ENCODE measurements at regions not wholly inside any gene's neighbourhood (a gene's known extent, or its start where the extent isn't known, plus 50 kb on each side); places are given as distances from the start of the nearest gene placed in this dataset.

DNA sequence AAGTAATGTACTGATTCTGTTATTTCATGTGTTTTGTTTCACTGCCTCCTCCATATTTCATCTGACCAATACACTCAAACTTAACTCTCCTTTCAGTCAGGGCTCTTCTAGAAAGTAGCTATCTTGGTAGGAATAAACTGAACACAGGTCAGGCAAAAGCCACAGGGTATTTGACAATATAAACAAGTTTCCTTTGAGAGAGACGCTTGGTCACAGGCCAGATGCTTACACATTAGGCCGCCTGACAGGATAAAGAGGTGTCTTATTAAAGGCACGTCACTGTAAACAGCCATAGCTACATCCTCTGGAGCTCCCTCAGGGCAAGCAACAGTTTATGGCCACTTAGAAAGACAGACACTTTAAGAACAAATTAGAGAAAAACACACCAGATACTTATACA is 607.5 kb downstream of the SLC6A15 start:
- WGBS (ENCODE audit: missing lambda C conversion rate), result 44% methylated on average over 3 of the region's 3 CpGs
- CTCF ChIA-PET, result no interaction called here
- Histone ChIP-seq H3K27ac (no peak overlapping the region), H3K4me2 (no peak overlapping the region), H3K4me1 (no peaks in the 10 kb centered on the region), H3K9me3 (no peaks in the 10 kb centered on the region), H3K4me3 (no peak overlapping the region)
- no peak for ATAC-seq
- DNase-seq (ENCODE audit: low read depth in 1 of 2, low spot score in 1 of 2), result no peak
- POLR2A ChIA-PET, result no interaction called here
- FAIRE-seq, result no peak
- TF ChIP-seq, protein P1, sequence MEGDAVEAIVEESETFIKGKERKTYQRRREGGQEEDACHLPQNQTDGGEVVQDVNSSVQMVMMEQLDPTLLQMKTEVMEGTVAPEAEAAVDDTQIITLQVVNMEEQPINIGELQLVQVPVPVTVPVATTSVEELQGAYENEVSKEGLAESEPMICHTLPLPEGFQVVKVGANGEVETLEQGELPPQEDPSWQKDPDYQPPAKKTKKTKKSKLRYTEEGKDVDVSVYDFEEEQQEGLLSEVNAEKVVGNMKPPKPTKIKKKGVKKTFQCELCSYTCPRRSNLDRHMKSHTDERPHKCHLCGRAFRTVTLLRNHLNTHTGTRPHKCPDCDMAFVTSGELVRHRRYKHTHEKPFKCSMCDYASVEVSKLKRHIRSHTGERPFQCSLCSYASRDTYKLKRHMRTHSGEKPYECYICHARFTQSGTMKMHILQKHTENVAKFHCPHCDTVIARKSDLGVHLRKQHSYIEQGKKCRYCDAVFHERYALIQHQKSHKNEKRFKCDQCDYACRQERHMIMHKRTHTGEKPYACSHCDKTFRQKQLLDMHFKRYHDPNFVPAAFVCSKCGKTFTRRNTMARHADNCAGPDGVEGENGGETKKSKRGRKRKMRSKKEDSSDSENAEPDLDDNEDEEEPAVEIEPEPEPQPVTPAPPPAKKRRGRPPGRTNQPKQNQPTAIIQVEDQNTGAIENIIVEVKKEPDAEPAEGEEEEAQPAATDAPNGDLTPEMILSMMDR (IDR thresholded peaks at IDR 0.05), result no peak
- TF ChIP-seq CBX8 (IDR thresholded peaks at IDR 0.05), result no peak
- TF ChIP-seq KDM1A (IDR thresholded peaks at IDR 0.05; ENCODE audit: low read depth), result no peak

DNA sequence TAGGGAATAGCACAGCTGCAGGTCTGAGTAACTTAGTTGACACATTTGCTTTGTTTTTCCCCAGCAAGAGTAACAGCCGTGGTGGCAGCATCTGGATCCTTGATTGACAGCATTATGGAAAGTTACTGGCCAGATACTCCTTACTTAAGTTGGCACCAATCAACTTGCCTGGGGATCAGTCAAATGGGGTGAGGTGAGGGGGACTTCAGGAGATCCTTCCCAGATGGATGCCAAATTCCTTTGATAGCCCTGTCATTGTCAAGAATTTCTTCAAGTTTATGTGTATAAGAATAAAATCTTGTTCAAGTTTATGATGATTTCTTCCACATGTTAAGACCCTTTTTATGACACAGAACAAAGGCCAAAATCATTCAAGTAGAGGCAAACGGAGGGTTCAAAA is 618.4 kb downstream of the SLC6A15 start:
- CTCF ChIA-PET, result no interaction called here
- WGBS (ENCODE audit: missing lambda C conversion rate), result 33% methylated on average over 2 of the region's 2 CpGs
- H3K4me3 ChIP-seq, result no peak overlapping the region
- DNase-seq (ENCODE audit: low read depth in 1 of 2, low spot score in 1 of 2) (no peak), FAIRE-seq (no peak), ATAC-seq (no peak)
- H3K27ac ChIP-seq, result no peak overlapping the region
- TF ChIP-seq RAD21 (conservative IDR thresholded peaks at IDR 0.05 in 1 of 2, IDR thresholded peaks at IDR 0.05 in 1 of 2) (no peak), MAZ (IDR thresholded peaks at IDR 0.05; ENCODE audit: borderline replicate concordance, low read depth, low read length) (no peak), MYC (IDR thresholded peaks at IDR 0.05; ENCODE audit: borderline replicate concordance, low read length) (no peak), KDM5A (IDR thresholded peaks at IDR 0.05) (no peak), SREBF2 (IDR thresholded peaks at IDR 0.05) (no peak), EHF (CRISPR knock-in tag; IDR thresholded peaks at IDR 0.05) (no peak), TFCP2L1 (CRISPR knock-in tag; IDR thresholded peaks at IDR 0.05) (no peak), CEBPB (IDR thresholded peaks at IDR 0.05) (no peak), ZNF302 (CRISPR knock-in tag; IDR thresholded peaks at IDR 0.05) (no peak)
- TF ChIP-seq, protein P1 (IDR thresholded peaks at IDR 0.05), result no peak
- TF ChIP-seq, protein P2, sequence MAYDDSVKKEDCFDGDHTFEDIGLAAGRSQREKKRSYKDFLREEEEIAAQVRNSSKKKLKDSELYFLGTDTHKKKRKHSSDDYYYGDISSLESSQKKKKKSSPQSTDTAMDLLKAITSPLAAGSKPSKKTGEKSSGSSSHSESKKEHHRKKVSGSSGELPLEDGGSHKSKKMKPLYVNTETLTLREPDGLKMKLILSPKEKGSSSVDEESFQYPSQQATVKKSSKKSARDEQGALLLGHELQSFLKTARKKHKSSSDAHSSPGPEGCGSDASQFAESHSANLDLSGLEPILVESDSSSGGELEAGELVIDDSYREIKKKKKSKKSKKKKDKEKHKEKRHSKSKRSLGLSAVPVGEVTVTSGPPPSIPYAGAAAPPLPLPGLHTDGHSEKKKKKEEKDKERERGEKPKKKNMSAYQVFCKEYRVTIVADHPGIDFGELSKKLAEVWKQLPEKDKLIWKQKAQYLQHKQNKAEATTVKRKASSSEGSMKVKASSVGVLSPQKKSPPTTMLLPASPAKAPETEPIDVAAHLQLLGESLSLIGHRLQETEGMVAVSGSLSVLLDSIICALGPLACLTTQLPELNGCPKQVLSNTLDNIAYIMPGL (CRISPR knock-in tag; IDR thresholded peaks at IDR 0.05; ENCODE audit: borderline replicate concordance), result no peak
- H3K9me3 ChIP-seq, result no peaks in the 10 kb centered on the region
- POLR2A ChIA-PET, result no interaction called here
- H3K4me1 ChIP-seq, result no peaks in the 10 kb centered on the region
- no peak overlapping the region for H3K4me2 ChIP-seq

DNA sequence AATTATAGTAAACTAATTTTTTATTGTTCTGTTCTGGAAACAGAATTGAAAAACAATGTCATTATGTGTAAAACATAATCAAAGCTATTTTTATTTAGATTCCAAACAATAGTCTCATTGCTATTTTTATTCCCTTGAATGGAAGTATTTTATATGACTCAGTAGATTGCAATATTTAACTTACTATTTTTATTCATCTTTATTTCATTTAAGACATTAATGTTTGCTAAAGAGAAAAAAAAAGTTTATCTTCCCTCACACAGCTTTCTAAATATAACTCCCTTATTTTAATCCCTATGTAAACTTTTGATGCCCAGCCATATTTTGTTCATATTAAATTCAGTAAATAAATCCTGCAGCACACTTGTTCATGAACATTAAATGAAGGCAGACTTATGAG is 622.4 kb downstream of the SLC6A15 start:
- CTCF ChIA-PET, result no interaction called here
- ATAC-seq (no peak), DNase-seq (ENCODE audit: low read depth in 1 of 2, low spot score in 1 of 2) (no peak), FAIRE-seq (no peak)
- Histone ChIP-seq H3K4me2 (no peak overlapping the region), H3K9me3 (no peaks in the 10 kb centered on the region), H3K27ac (no peak overlapping the region), H3K4me3 (no peak overlapping the region), H3K4me1 (no peaks in the 10 kb centered on the region)
- POLR2A ChIA-PET, result no interaction called here
- TF ChIP-seq JUN (IDR thresholded peaks at IDR 0.05) (no peak), CBX8 (IDR thresholded peaks at IDR 0.05) (no peak), HOXB13 (CRISPR knock-in tag; IDR thresholded peaks at IDR 0.05; ENCODE audit: low read depth) (no peak), CEBPB (IDR thresholded peaks at IDR 0.05) (no peak), ZNF302 (CRISPR knock-in tag; IDR thresholded peaks at IDR 0.05) (no peak), ZSCAN20 (CRISPR knock-in tag; IDR thresholded peaks at IDR 0.05) (no peak), ESRRA (IDR thresholded peaks at IDR 0.05; ENCODE audit: borderline replicate concordance, low read length) (no peak), RNF2 (IDR thresholded peaks at IDR 0.05; ENCODE audit: borderline replicate concordance, low read depth) (no peak), GATA3 (IDR thresholded peaks at IDR 0.05; ENCODE audit: borderline replicate concordance) (no peak), JUNB (IDR thresholded peaks at IDR 0.05) (no peak)
- TF ChIP-seq, protein P1 (IDR thresholded peaks at IDR 0.05), result no peak
- TF ChIP-seq, protein P3, sequence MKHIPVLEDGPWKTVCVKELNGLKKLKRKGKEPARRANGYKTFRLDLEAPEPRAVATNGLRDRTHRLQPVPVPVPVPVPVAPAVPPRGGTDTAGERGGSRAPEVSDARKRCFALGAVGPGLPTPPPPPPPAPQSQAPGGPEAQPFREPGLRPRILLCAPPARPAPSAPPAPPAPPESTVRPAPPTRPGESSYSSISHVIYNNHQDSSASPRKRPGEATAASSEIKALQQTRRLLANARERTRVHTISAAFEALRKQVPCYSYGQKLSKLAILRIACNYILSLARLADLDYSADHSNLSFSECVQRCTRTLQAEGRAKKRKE (CRISPR knock-in tag; IDR thresholded peaks at IDR 0.05; ENCODE audit: low read depth), result no peak
- TF ChIP-seq, protein P2 (CRISPR knock-in tag; IDR thresholded peaks at IDR 0.05; ENCODE audit: borderline replicate concordance), result no peak
- TF ChIP-seq, protein P4, sequence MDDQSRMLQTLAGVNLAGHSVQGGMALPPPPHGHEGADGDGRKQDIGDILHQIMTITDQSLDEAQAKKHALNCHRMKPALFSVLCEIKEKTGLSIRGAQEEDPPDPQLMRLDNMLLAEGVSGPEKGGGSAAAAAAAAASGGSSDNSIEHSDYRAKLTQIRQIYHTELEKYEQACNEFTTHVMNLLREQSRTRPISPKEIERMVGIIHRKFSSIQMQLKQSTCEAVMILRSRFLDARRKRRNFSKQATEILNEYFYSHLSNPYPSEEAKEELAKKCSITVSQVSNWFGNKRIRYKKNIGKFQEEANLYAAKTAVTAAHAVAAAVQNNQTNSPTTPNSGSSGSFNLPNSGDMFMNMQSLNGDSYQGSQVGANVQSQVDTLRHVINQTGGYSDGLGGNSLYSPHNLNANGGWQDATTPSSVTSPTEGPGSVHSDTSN (IDR thresholded peaks at IDR 0.05), result no peak

All from A549 (cell line).